B cell (primary cell): ENCODE measurements at regions not wholly inside any gene's neighbourhood (a gene's known extent, or its start where the extent isn't known, plus 50 kb on each side); places are given as distances from the start of the nearest gene placed in this dataset.

ENCODE experiments used
- ATAC-seq: fragments of 200-7000 bp; cut with Tn5 transposase; one replicate; pipeline ENCODE4 v1.10.0; 2021; ENCODE audit warnings: low read depth, mild to moderate bottlenecking, moderate number of reproducible peaks, moderate library complexity
- CTCF ChIA-PET: fragments of 350-600 bp; sonication (Branson Sonifier 250); formaldehyde crosslinking; loops from one replicate; lab custom pipeline; 2021; ENCODE audit warnings: antibody characterized with exemption, inconsistent platforms; lab: Charles Lee
- POLR2A ChIA-PET: fragments of 350-600 bp; sonication (Branson Sonifier 250); formaldehyde crosslinking; loops from one replicate; lab custom pipeline; 2021; ENCODE audit warnings: antibody characterized with exemption; lab: Charles Lee
- DNase-seq: peaks from one replicate; pipeline ENCODE4 v3.0.0; 2013
- H2AFZ ChIP-seq: 2 replicates; pipeline ENCODE4 v1.6.1; 2012; ENCODE audit warnings: mild to moderate bottlenecking, low read depth, low read length; ENCODE audit not compliant: insufficient read depth, poor library complexity, severe bottlenecking
- H3K27ac ChIP-seq, 2 donors: 1 replicate in 1 of 2; 2 replicates in 1 of 2; pipeline ENCODE4 v1.5.1; 2012 to 2013; ENCODE audit warnings: low read length in 2 of 2, mild to moderate bottlenecking in 2 of 2, moderate library complexity in 1 of 2
- H3K27me3 ChIP-seq, 4 experiments: fragments of 200-600 bp in 1 of 4; sonication (generic) in 1 of 4; replicated peaks in 1 of 4; 1 replicate in 2 of 4; 2 replicates in 2 of 4; pipeline versions ENCODE4 v1.6.1 to v1.7.0; 2013 to 2016; ENCODE audit warnings: low read length in 3 of 4, mild to moderate bottlenecking in 2 of 4, mixed read lengths in 1 of 4, moderate library complexity in 1 of 4; ENCODE audit not compliant: insufficient read depth in 4 of 4, control insufficient read depth in 3 of 4; ENCODE audit errors: control extremely low read depth in 1 of 4
- H3K36me3 ChIP-seq, 2 experiments: replicated peaks in 1 of 2; 1 replicate in 1 of 2; 2 replicates in 1 of 2; pipeline versions ENCODE4 v1.6.1 to v1.7.1; 2013; ENCODE audit warnings: low read length in 1 of 2; ENCODE audit not compliant: insufficient read depth in 2 of 2, control insufficient read depth in 1 of 2; ENCODE audit errors: control extremely low read depth in 1 of 2, extremely low read depth in 1 of 2
- H3K4me1 ChIP-seq, 2 donors: fragments of 200-600 bp in 1 of 2; sonication (generic) in 1 of 2; 1 replicate in 1 of 2; 2 replicates in 1 of 2; pipeline versions ENCODE4 v1.5.1 to v1.6.1; 2013 to 2017; ENCODE audit warnings: low read length in 2 of 2; ENCODE audit not compliant: control insufficient read depth in 2 of 2, insufficient read depth in 2 of 2
- H3K4me2 ChIP-seq: replicated peaks from 2 replicates; pipeline ENCODE3; 2012; ENCODE audit warnings: mild to moderate bottlenecking, low read depth, low read length; ENCODE audit not compliant: poor library complexity, severe bottlenecking
- H3K4me3 ChIP-seq, 5 experiments: fragments of 200-600 bp in 1 of 5; sonication (generic) in 1 of 5; 1 replicate in 3 of 5; 2 replicates in 2 of 5; pipeline versions ENCODE4 v1.5.1 to v1.7.0; 2011 to 2016; ENCODE audit warnings: low read length in 4 of 5, mild to moderate bottlenecking in 4 of 5, low read depth in 2 of 5, control low read depth in 1 of 5, moderate library complexity in 1 of 5; ENCODE audit not compliant: insufficient read depth in 1 of 5; ENCODE audit errors: control extremely low read depth in 1 of 5, extremely low read depth in 1 of 5
- H3K79me2 ChIP-seq: fragments of 200-600 bp; sonication (generic); one replicate; pipeline ENCODE4 v1.6.0; 2016; ENCODE audit warnings: low read length; ENCODE audit not compliant: control insufficient read depth, insufficient read depth
- H3K9ac ChIP-seq: fragments of 200-600 bp; sonication (generic); 2 replicates; pipeline ENCODE4 v1.6.1; 2017; ENCODE audit warnings: mild to moderate bottlenecking, low read length, moderate library complexity
- H3K9me3 ChIP-seq, 3 donors: one replicate each; pipeline versions ENCODE4 v1.6.1 to v1.7.1; 2013; ENCODE audit warnings: low read length in 2 of 3; ENCODE audit not compliant: control insufficient read depth in 2 of 3, insufficient read depth in 1 of 3; ENCODE audit errors: control extremely low read depth in 1 of 3
- H4K20me1 ChIP-seq: 2 replicates; pipeline ENCODE4 v1.6.0; 2012; ENCODE audit warnings: mild to moderate bottlenecking, low read length; ENCODE audit not compliant: insufficient read depth, control insufficient read depth, poor library complexity, severe bottlenecking
- H3K27ac Mint-ChIP-seq: one replicate; pipeline ENCODE4 v1.8.0; 2021; ENCODE audit warnings: mixed read lengths
- H3K27me3 Mint-ChIP-seq: one replicate; pipeline ENCODE4 v1.8.0; 2021; ENCODE audit warnings: mixed read lengths
- H3K4me1 Mint-ChIP-seq: one replicate; pipeline ENCODE4 v1.8.0; 2021; ENCODE audit warnings: mixed read lengths
- H3K4me3 Mint-ChIP-seq: one replicate; pipeline ENCODE4 v1.8.0; 2021; ENCODE audit warnings: mixed read lengths
- H3K9me3 Mint-ChIP-seq: one replicate; pipeline ENCODE4 v1.8.0; 2022; ENCODE audit warnings: mixed read lengths; ENCODE audit not compliant: insufficient read depth
- EZH2 ChIP-seq: IDR thresholded peaks from 2 replicates; pipeline ENCODE4 v1.6.1; 2012; ENCODE audit warnings: borderline replicate concordance, low read depth, mild to moderate bottlenecking, moderate library complexity, low read length; ENCODE audit not compliant: insufficient read depth, poor library complexity, severe bottlenecking
- WGBS: methylation state at CpG from one replicate; pipeline ENCODE4 v1.1.5; 2013; ENCODE audit warnings: missing lambda C conversion rate; ENCODE audit not compliant: insufficient coverage; 5-methylcytosine and 5-hydroxymethylcytosine counted together
- intact Hi-C: fragments of 100-400 bp; cut with micrococcal nuclease; formaldehyde crosslinking; loops from one replicate; pipeline ENCODE4 v1.10.0; 2022
- TF ChIP-seq, protein P1 (sequence below): fragments of 200-600 bp; IDR thresholded peaks from one replicate; pipeline ENCODE4 v1.8.0; 2022; ENCODE audit warnings: antibody characterized with exemption, mild to moderate bottlenecking

DNA sequence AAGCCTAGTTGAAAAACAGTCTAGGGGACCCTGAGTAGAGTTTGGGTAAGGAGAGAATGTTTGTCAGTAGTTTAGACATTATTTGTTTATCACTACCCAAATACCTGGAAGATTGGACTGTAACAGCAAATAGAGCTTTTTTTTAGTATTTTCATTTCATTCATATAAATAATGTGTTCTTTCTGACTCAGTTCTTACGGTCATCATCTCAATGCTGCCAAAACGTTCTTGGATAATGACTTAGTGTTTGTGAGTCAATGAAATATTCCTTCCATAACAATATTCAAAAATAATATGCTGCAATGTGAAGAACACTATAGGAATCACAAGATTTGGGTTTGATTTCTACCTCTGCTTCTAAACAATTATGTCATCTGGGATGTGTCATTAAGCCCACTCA lies 400.0 kb upstream of the PKN2 start:
- Histone ChIP-seq H3K27ac (no peak overlapping the region), H3K36me3 (no peaks in the 10 kb centered on the region), H4K20me1 (no peaks in the 10 kb centered on the region), H3K4me2 (no peak overlapping the region), H3K79me2 (no peaks in the 10 kb centered on the region), H3K4me1 (no peaks in the 10 kb centered on the region), H3K9me3 (no peaks in the 10 kb centered on the region), H3K9ac (no peak overlapping the region), H3K4me3 (no peak overlapping the region), H2AFZ (no peak overlapping the region), H3K27me3 (no peaks in the 10 kb centered on the region)
- H3K27me3 Mint-ChIP-seq = peaks cover 24% of the 10 kb centered on the region
- POLR2A ChIA-PET = no interaction called here
- ATAC-seq (no peak), DNase-seq (no peak)
- peaks cover 3% of the 10 kb centered on the region for H3K9me3 Mint-ChIP-seq
- H3K4me1 Mint-ChIP-seq = no peaks in the 10 kb centered on the region
- WGBS = no CpG with 5 or more reads among the region's 2 CpGs
- no peak overlapping the region for H3K27ac Mint-ChIP-seq
- H3K4me3 Mint-ChIP-seq = no peak overlapping the region
- TF ChIP-seq EZH2 = no peak
- TF ChIP-seq, protein P1, sequence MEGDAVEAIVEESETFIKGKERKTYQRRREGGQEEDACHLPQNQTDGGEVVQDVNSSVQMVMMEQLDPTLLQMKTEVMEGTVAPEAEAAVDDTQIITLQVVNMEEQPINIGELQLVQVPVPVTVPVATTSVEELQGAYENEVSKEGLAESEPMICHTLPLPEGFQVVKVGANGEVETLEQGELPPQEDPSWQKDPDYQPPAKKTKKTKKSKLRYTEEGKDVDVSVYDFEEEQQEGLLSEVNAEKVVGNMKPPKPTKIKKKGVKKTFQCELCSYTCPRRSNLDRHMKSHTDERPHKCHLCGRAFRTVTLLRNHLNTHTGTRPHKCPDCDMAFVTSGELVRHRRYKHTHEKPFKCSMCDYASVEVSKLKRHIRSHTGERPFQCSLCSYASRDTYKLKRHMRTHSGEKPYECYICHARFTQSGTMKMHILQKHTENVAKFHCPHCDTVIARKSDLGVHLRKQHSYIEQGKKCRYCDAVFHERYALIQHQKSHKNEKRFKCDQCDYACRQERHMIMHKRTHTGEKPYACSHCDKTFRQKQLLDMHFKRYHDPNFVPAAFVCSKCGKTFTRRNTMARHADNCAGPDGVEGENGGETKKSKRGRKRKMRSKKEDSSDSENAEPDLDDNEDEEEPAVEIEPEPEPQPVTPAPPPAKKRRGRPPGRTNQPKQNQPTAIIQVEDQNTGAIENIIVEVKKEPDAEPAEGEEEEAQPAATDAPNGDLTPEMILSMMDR = no peak
- CTCF ChIA-PET = no interaction called here
- intact Hi-C loops = no loop called here

DNA sequence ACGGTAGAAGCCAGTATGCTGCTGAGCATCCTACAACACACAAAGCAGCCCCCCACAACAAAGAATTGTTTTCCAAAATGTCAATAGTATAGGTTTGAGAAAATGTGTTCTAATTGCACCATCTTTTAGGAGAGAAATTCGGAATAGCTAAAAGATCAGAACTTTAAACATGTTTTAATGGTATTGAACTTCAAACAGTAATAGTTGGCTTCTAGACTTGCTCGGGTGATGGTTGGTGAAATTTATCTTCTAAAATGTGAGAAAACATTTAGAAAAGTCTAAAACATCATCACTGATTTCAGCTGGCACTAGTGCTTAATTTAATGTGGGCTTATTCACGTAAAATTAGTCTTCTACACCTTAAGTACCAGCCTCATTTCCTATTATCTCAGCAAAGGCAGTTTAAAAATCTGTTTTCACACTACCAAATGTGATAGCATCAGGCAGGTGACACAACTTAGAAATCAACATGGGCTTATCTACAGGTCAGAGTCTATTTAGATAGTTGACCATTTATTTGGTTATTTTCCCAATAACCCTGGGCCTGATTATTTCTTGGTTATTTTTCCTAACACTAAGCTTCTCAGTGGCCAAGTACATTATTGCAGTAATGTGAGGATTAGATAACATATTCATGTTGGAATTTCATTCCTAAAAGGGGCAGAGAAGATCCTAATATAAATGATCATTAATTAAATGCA lies 399.3 kb upstream of the PKN2 start:
- TF ChIP-seq EZH2 = no peak
- TF ChIP-seq, protein P1 = no peak
- H3K4me1 Mint-ChIP-seq = no peaks in the 10 kb centered on the region
- H3K27ac Mint-ChIP-seq = no peak overlapping the region
- H2AFZ ChIP-seq = no peak overlapping the region
- H3K27ac ChIP-seq = no peak overlapping the region
- H3K27me3 ChIP-seq = no peaks in the 10 kb centered on the region
- no peak overlapping the region for H3K9ac ChIP-seq
- ATAC-seq (no peak), DNase-seq (no peak)
- H3K4me3 Mint-ChIP-seq = no peak overlapping the region
- no peaks in the 10 kb centered on the region for H3K9me3 ChIP-seq
- no peaks in the 10 kb centered on the region for H3K79me2 ChIP-seq
- POLR2A ChIA-PET = no interaction called here
- H3K4me1 ChIP-seq = no peaks in the 10 kb centered on the region
- H3K9me3 Mint-ChIP-seq = peaks cover 1% of the 10 kb centered on the region
- peaks cover 28% of the 10 kb centered on the region for H3K27me3 Mint-ChIP-seq
- WGBS = 80% methylated on average over 1 of the region's 4 CpGs
- intact Hi-C loops = no loop called here
- H3K4me3 ChIP-seq = no peak overlapping the region
- H3K36me3 ChIP-seq = no peaks in the 10 kb centered on the region
- CTCF ChIA-PET = no interaction called here
- no peaks in the 10 kb centered on the region for H4K20me1 ChIP-seq
- no peak overlapping the region for H3K4me2 ChIP-seq
